Subcutaneous abdominal adipose tissue (tissue), 5 donors: ENCODE measurements at regions not wholly inside any gene's neighbourhood (a gene's known extent, or its start where the extent isn't known, plus 50 kb on each side); places are given as distances from the start of the nearest gene placed in this dataset.

Experiments used
- H3K27ac ChIP-seq: one replicate; pipeline ENCODE4 v1.7.0; 2013; ENCODE audit warnings: low read depth, mild to moderate bottlenecking, inconsistent platforms, low read length, moderate library complexity
- H3K27me3 ChIP-seq, 5 donors: one replicate each; pipeline ENCODE4 v1.7.0; 2013; ENCODE audit warnings: low read length in 5 of 5, inconsistent platforms in 1 of 5; ENCODE audit not compliant: control insufficient read depth in 5 of 5, insufficient read depth in 4 of 5
- H3K36me3 ChIP-seq, 5 donors: one replicate each; pipeline ENCODE4 v1.7.0; 2013; ENCODE audit warnings: low read length in 5 of 5; ENCODE audit not compliant: control insufficient read depth in 5 of 5, insufficient read depth in 5 of 5
- H3K4me1 ChIP-seq, 5 donors: one replicate each; pipeline ENCODE4 v1.7.0; 2013; ENCODE audit warnings: low read length in 5 of 5, mild to moderate bottlenecking in 3 of 5, moderate library complexity in 1 of 5; ENCODE audit not compliant: control insufficient read depth in 5 of 5, insufficient read depth in 5 of 5
- H3K4me3 ChIP-seq, 5 donors: one replicate each; pipeline ENCODE4 v1.7.0; 2013; ENCODE audit warnings: low read length in 5 of 5, low read depth in 1 of 5
- H3K9ac ChIP-seq, 5 donors: one replicate each; pipeline ENCODE4 v1.7.0; 2013; ENCODE audit warnings: low read length in 5 of 5, mild to moderate bottlenecking in 4 of 5, moderate library complexity in 3 of 5
- H3K9me3 ChIP-seq, 5 donors: one replicate each; pipeline ENCODE4 v1.7.0; 2013; ENCODE audit warnings: low read length in 5 of 5; ENCODE audit not compliant: control insufficient read depth in 5 of 5
- donor health status: healthy.
- donor health status: healthy.
- donor health status: healthy.
- donor health status: healthy.
- donor health status: healthy.

DNA sequence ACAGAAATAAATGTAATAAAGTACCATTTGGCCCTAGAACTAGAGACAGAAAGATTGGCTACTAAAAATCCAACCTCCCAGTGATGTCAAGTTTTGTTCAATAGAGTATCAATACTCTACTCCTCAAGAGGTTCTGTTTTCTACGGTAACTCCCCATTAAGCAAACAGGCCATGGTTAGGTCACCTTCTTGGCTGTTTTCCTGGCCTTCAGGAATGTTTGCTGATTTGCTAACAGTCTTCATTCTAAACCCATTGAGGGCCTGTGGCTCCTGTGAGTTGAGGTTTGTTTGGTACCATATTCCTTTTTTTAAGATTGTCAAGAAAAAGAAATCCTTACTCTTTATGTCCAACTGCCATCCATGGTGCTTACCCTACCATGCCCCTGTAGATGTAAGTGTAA is 1022.0 kb upstream of the TMEM132C start:
- Histone ChIP-seq H3K36me3 (no peaks in the 10 kb centered on the region), H3K9me3 (no peaks in the 10 kb centered on the region), H3K27me3 (no peaks in the 10 kb centered on the region), H3K27ac (no peak overlapping the region), H3K9ac (no peak overlapping the region), H3K4me3 (no peak overlapping the region), H3K4me1 (peaks cover 0 to 2% (median 0%) of the 10 kb centered on the region in 5 donors)

DNA sequence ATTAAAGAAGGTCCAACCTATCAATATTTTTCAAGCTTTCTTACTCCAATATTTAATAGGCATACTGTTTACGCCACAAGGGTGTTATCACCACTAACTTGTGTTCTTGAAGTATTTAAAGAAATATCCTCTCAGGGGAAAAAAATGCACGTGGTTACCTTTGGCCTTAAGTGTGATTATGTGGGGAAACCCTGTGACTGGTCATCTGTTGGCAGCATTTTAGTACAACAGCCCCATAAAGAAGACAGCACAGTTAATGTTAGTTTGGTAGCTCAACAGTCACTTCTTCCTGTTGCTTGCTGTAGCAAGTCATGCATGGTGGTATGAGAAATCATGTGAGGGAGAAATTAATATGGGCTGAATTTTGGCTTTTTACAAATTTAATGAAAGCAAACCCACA is 1021.5 kb upstream of the TMEM132C start:
- H3K9ac ChIP-seq, result no peak overlapping the region
- H3K4me3 ChIP-seq, result no peak overlapping the region
- no peaks in the 10 kb centered on the region for H3K27me3 ChIP-seq
- no peaks in the 10 kb centered on the region for H3K9me3 ChIP-seq
- H3K27ac ChIP-seq, result no peak overlapping the region
- peaks cover 0 to 2% (median 0%) of the 10 kb centered on the region in 5 donors for H3K4me1 ChIP-seq
- no peaks in the 10 kb centered on the region for H3K36me3 ChIP-seq

DNA sequence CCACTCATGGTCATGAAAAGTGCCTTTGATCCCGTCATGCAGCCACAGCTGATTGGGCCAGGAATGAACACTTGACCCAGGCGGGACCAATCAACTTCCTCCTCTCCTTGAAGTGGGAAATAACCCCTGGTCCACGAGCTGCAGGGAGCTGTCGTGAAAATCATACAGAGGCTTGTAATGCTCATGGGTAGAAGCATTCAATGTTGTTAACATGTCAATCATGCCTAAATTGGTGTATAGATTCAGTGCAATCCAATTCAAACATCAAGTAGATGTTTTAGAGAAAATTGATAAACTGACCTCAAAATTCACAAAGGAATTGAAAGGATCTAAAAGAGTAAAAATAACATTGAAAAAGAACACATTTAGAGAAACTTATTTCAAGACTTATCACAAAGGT is 1019.0 kb upstream of the TMEM132C start:
- no peak overlapping the region for H3K27ac ChIP-seq
- no peak overlapping the region for H3K9ac ChIP-seq
- no peaks in the 10 kb centered on the region for H3K4me1 ChIP-seq
- H3K27me3 ChIP-seq, result no peaks in the 10 kb centered on the region
- no peaks in the 10 kb centered on the region for H3K36me3 ChIP-seq
- H3K9me3 ChIP-seq, result no peaks in the 10 kb centered on the region
- no peak overlapping the region for H3K4me3 ChIP-seq

DNA sequence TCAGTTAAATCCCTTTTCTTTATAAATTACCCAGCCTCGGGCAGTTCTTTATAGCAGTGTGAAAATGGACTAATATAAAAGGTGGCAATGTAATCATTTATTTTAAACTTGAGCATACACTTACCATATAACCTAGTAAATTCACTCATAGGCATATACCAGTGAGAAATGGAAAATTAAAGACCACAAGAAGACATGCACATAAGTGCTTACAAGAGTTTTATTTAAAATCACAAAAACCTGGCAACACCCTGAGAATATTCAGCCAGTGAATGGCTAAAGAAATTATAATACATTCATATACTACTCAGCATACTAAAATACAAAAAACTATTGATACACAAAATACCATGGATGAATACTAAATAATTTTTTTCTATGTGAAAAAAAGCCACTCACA is 1017.5 kb upstream of the TMEM132C start:
- Histone ChIP-seq H3K36me3 (no peaks in the 10 kb centered on the region), H3K4me1 (no peaks in the 10 kb centered on the region), H3K27ac (no peak overlapping the region), H3K9ac (no peak overlapping the region), H3K9me3 (no peaks in the 10 kb centered on the region), H3K4me3 (no peak overlapping the region), H3K27me3 (no peaks in the 10 kb centered on the region)

DNA sequence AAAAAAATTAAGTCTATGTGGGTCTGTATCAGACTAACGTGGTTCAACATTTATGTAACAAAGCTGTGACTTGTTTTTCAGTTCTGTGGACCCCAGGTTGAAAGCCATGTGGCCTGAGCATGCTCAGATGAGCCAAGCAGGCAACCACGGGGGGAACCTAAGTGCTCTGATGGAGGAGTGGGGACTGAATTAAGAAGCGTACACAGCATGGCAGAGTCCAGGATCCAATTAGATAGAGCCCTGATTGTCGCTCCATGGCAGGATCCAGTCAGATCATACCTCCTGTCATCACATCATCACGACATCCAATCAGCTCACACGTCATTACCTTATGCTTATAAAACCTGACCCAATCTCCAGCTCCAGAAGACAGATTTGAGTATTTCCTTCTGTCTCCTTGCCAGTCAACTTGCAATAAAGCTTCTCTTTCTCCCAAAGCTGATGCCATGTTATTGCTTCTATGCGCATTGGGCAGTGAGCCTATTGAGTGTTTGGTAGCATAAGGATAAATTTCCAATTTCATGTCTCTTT is 1013.1 kb upstream of the TMEM132C start:
- Histone ChIP-seq H3K4me1 (no peaks in the 10 kb centered on the region), H3K27me3 (no peaks in the 10 kb centered on the region), H3K36me3 (no peaks in the 10 kb centered on the region), H3K9me3 (no peaks in the 10 kb centered on the region), H3K27ac (no peak overlapping the region), H3K4me3 (no peak overlapping the region), H3K9ac (no peak overlapping the region)

DNA sequence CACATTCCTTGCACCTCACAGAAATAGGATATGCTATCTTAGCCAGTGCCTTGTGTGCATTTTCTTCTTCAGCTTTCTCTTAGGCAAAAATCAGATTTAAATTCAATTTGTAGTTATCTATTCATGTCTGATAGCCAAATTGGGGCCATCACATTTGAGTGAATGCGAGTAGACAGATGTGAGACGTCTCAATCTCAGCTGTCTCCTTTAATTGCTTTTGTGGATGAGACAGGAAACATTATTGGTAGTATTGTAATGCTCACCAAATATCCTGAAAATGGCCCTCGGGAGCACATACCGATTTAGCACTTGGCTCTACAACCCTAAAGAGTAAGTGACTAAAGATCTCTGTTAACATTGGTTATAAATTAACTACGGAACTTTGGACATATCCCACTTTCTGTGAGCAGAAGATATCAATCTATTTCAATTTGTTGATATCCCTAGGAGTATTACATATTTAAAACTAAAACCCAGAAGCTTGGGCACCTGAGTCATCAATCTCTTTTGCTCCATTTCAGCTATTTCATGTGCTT is 1012.5 kb upstream of the TMEM132C start:
- Histone ChIP-seq H3K9ac (no peak overlapping the region), H3K4me1 (no peaks in the 10 kb centered on the region), H3K27me3 (no peaks in the 10 kb centered on the region), H3K9me3 (no peaks in the 10 kb centered on the region), H3K4me3 (no peak overlapping the region), H3K27ac (no peak overlapping the region), H3K36me3 (no peaks in the 10 kb centered on the region)

DNA sequence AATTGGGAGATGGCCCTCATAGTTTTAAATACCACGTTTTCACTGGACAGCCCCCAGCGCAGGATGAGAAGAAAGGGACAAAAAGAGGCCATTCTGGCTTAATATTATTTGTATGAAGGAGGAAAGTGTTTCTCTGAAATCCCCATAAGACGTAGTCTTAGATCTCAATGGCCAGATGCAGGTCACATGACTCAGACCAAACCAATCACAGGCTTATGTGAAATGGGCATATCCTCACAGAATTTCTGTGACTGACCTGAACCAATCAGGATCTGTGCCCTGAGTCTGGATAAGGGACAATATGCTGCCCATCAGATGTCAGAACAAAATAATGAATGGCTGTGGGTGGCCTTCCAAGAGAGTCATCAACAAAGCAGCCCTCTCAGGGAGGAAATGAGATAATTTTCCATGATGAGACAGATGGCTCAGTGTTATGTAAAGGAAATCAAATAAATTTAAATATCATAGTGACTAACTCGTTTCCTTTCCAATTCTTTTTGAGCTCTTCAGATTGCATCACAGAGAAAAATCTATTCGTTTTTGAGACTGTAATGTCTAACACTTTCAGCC is 1009.5 kb upstream of the TMEM132C start:
- no peak overlapping the region for H3K9ac ChIP-seq
- H3K36me3 ChIP-seq, result no peaks in the 10 kb centered on the region
- no peaks in the 10 kb centered on the region for H3K4me1 ChIP-seq
- H3K27ac ChIP-seq, result no peak overlapping the region
- H3K27me3 ChIP-seq, result no peaks in the 10 kb centered on the region
- H3K9me3 ChIP-seq, result no peaks in the 10 kb centered on the region
- H3K4me3 ChIP-seq, result no peak overlapping the region

DNA sequence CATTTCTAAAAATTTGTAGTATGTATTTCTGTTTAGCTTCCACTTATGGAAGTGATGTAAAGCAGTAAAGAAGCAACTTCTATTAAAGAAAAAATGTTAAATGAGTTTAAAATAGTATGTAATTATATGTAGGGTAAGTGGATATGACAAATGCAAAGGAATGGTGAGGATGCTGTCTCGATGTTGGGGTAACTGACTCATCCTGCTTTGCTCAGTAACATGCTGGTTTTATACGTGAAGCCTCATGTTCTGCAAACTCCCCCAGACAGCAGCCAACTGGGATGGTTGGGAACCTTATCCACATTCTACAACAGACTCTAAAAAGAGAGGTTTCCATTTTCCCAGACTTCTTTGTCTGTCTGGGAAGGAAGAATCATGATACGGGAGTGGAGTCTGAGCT is 1006.4 kb upstream of the TMEM132C start:
- peaks cover 0 to 2% (median 0%) of the 10 kb centered on the region in 5 donors for H3K9me3 ChIP-seq
- no peaks in the 10 kb centered on the region for H3K36me3 ChIP-seq
- H3K9ac ChIP-seq, result no peak overlapping the region

DNA sequence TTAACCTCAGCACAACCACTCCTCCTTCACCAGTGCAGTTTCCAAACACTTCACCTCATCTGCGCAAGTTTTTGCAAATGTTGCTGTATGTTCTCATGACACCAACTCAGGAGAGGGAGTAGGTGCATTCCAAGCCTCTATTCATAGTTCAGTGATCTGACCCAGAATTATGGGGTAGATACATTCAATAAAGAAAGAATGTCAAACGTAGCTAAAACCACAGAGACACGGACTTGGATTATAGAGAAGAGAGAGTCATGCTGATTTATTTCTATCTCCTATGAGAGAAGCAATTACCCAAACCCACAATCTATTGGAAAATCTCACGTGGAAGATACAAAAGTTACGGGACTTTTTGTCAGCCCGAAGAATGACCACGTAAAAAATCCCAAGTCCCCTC is 1006.0 kb upstream of the TMEM132C start:
- no peaks in the 10 kb centered on the region for H3K4me1 ChIP-seq
- H3K9me3 ChIP-seq, result peaks cover 0 to 2% (median 0%) of the 10 kb centered on the region in 5 donors
- no peak overlapping the region for H3K9ac ChIP-seq
- no peak overlapping the region for H3K27ac ChIP-seq
- no peaks in the 10 kb centered on the region for H3K27me3 ChIP-seq
- no peaks in the 10 kb centered on the region for H3K36me3 ChIP-seq
- H3K4me3 ChIP-seq, result no peak overlapping the region

More for the DNA sequence above, 1006.4 kb upstream of the TMEM132C start:
- Histone ChIP-seq H3K4me1 (no peaks in the 10 kb centered on the region), H3K4me3 (no peak overlapping the region), H3K27ac (no peak overlapping the region), H3K27me3 (no peaks in the 10 kb centered on the region)

DNA sequence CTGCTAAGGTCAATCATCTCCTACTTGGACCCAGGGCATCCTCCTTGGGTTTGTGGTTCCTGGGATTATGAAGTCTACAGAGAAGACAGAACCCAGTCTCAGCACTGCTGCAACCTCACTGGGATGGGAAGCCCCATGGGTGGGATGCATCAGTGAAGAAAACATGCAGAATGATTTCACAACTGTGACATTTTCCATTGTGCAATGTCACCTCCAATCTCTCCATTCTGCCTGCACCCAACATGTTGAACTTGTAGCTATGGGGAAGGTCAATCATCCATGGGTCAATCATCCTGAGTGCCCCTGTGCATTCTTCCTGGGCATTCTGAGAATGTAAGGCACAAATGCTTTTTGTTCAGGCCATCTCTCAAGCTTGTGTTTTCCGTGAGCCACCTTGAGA is 1004.4 kb upstream of the TMEM132C start:
- Histone ChIP-seq H3K9ac (no peak overlapping the region), H3K9me3 (peaks cover 0 to 2% (median 0%) of the 10 kb centered on the region in 5 donors), H3K4me3 (no peak overlapping the region), H3K27me3 (no peaks in the 10 kb centered on the region), H3K27ac (no peak overlapping the region), H3K4me1 (no peaks in the 10 kb centered on the region), H3K36me3 (no peaks in the 10 kb centered on the region)
